Islet precursor cell (in vitro differentiated cells): ENCODE measurements at regions not wholly inside any gene's neighbourhood (a gene's known extent, or its start where the extent isn't known, plus 50 kb on each side); places are given as distances from the start of the nearest gene placed in this dataset.
A peak's percentile ranks its signal among the peaks of the same experiment; 100 is the strongest.

ENCODE experiments used
- DNase-seq: peaks from one replicate; pipeline ENCODE4 v3.0.0-alpha.2; 2018

GRCh38 chr20:48324744-48325143 is 503.1 kb downstream of the PREX1 start:
- DNase-seq: no peak

GRCh38 chr20:48321271-48321670 is 506.5 kb downstream of the PREX1 start:
- DNase-seq: no peak

- no peak for DNase-seq
Measured at GRCh38 chr20:48319943-48320584, 507.7 kb downstream of the PREX1 start.

- no peak for DNase-seq
Measured at GRCh38 chr20:48317578-48317977, 510.2 kb downstream of the PREX1 start.

- no peak for DNase-seq
Measured at GRCh38 chr20:48314925-48315592, 512.7 kb downstream of the PREX1 start.

GRCh38 chr20:48313324-48313723 is 514.5 kb downstream of the PREX1 start:
- no peak for DNase-seq

- DNase-seq: no peak
Measured at GRCh38 chr20:48311956-48312355, 515.8 kb downstream of the PREX1 start.

GRCh38 chr20:48310305-48310704 is 517.5 kb downstream of the PREX1 start:
- DNase-seq: no peak

- no peak for DNase-seq
Measured at GRCh38 chr20:48309293-48309692, 518.5 kb downstream of the PREX1 start.

- DNase-seq: no peak
Measured at GRCh38 chr20:48308882-48309281, 518.9 kb downstream of the PREX1 start.

GRCh38 chr20:48308232-48308781 is 519.5 kb downstream of the PREX1 start:
- DNase-seq: no peak

- no peak for DNase-seq
Measured at GRCh38 chr20:48307277-48307676, 520.5 kb downstream of the PREX1 start.

- DNase-seq: no peak
Measured at GRCh38 chr20:48302844-48303542, 517.7 kb upstream of the SULF2 start.

GRCh38 chr20:48302149-48302548 is 516.9 kb upstream of the SULF2 start:
- no peak for DNase-seq

GRCh38 chr20:48301189-48301588 is 515.9 kb upstream of the SULF2 start:
- no peak for DNase-seq

- DNase-seq: no peak
Measured at GRCh38 chr20:48300529-48300928, 515.2 kb upstream of the SULF2 start.

GRCh38 chr20:48298851-48299484 is 513.7 kb upstream of the SULF2 start:
- DNase-seq: no peak

GRCh38 chr20:48298433-48298832 is 513.2 kb upstream of the SULF2 start:
- no peak for DNase-seq

GRCh38 chr20:48295966-48296421 is 510.7 kb upstream of the SULF2 start:
- DNase-seq: peak; percentile 83

- peak; percentile 96 for DNase-seq
Measured at GRCh38 chr20:48295445-48295903, 510.2 kb upstream of the SULF2 start.

GRCh38 chr20:48294942-48295341 is 509.7 kb upstream of the SULF2 start:
- DNase-seq: peak; percentile 81

GRCh38 chr20:48294196-48294595 is 508.9 kb upstream of the SULF2 start:
- DNase-seq: no peak

GRCh38 chr20:48293671-48294070 is 508.4 kb upstream of the SULF2 start:
- no peak for DNase-seq
